NCI-H2029 treated with DMSO at 0.1 percent for 48 hours (cell line): ENCODE measurements at regions not wholly inside any gene's neighbourhood (a gene's known extent, or its start where the extent isn't known, plus 50 kb on each side); places are given as distances from the start of the nearest gene placed in this dataset.

ENCODE experiments used
- DNase-seq: peaks from one replicate; lab custom pipeline; 2025; lab: John Stamatoyannopoulos, UW

- DNase-seq, result no peak
Observed at GRCh38 chr14:100955201-100955600, 51.7 kb upstream of the RTL1 start.

GRCh38 chr14:100962494-100962893 lies 59.0 kb upstream of the RTL1 start:
- DNase-seq, result no peak

GRCh38 chr14:100965296-100965695 lies 61.8 kb upstream of the RTL1 start:
- no peak for DNase-seq

GRCh38 chr14:100967178-100967577 lies 63.7 kb upstream of the RTL1 start:
- no peak for DNase-seq

- no peak for DNase-seq
Observed at GRCh38 chr14:100967930-100968329, 64.4 kb upstream of the RTL1 start.

- no peak for DNase-seq
Observed at GRCh38 chr14:100972118-100972897, 68.8 kb upstream of the RTL1 start.

- DNase-seq, result no peak
Observed at GRCh38 chr14:100975671-100976070, 72.1 kb upstream of the RTL1 start.

- DNase-seq, result no peak
Observed at GRCh38 chr14:100979079-100979478, 75.6 kb upstream of the RTL1 start.

- no peak for DNase-seq
Observed at GRCh38 chr14:100979780-100980179, 76.3 kb upstream of the RTL1 start.

GRCh38 chr14:100980823-100981222 lies 77.3 kb upstream of the RTL1 start:
- DNase-seq, result no peak

- no peak for DNase-seq
Observed at GRCh38 chr14:100981809-100982208, 78.3 kb upstream of the RTL1 start.

GRCh38 chr14:100982353-100982752 lies 78.8 kb upstream of the RTL1 start:
- no peak for DNase-seq

- DNase-seq, result no peak
Observed at GRCh38 chr14:100982762-100983161, 79.2 kb upstream of the RTL1 start.

GRCh38 chr14:100983710-100984109 lies 80.2 kb upstream of the RTL1 start:
- DNase-seq, result no peak

GRCh38 chr14:100988011-100988410 lies 84.5 kb upstream of the RTL1 start:
- DNase-seq, result no peak

GRCh38 chr14:100988411-100988900 lies 84.9 kb upstream of the RTL1 start:
- DNase-seq, result no peak

GRCh38 chr14:100988956-100989355 lies 85.4 kb upstream of the RTL1 start:
- DNase-seq, result no peak

GRCh38 chr14:100989924-100990323 lies 86.4 kb upstream of the RTL1 start:
- DNase-seq, result no peak

GRCh38 chr14:100994082-100994481 lies 90.6 kb upstream of the RTL1 start:
- no peak for DNase-seq

- no peak for DNase-seq
Observed at GRCh38 chr14:100994756-100995330, 91.3 kb upstream of the RTL1 start.

GRCh38 chr14:101000711-101001250 lies 97.3 kb upstream of the RTL1 start:
- DNase-seq, result no peak

GRCh38 chr14:101001311-101002069 lies 98.0 kb upstream of the RTL1 start:
- no peak for DNase-seq

GRCh38 chr14:101002738-101003137 lies 99.2 kb upstream of the RTL1 start:
- no peak for DNase-seq
